WTC11 (cell line): ENCODE measurements at regions not wholly inside any gene's neighbourhood (a gene's known extent, or its start where the extent isn't known, plus 50 kb on each side); places are given as distances from the start of the nearest gene placed in this dataset.

Source experiments
- ATAC-seq: fragments of 200-7000 bp; cut with Tn5 transposase; 2 replicates; pipeline ENCODE4 v1.10.0; 2021; ENCODE audit warnings: mild to moderate bottlenecking, moderate library complexity
- CTCF ChIA-PET: fragments of 300-600 bp; sonication (Branson Sonifier 250); formaldehyde crosslinking; loops from one replicate; lab custom pipeline; 2021; ENCODE audit warnings: antibody characterized with exemption; lab: Charles Lee
- POLR2A ChIA-PET: fragments of 350-600 bp; sonication (Branson Sonifier 250); formaldehyde crosslinking; loops from one replicate; lab custom pipeline; 2021; ENCODE audit warnings: antibody characterized with exemption; lab: Charles Lee
- DNase-seq: peaks from one replicate; pipeline ENCODE4 v3.0.0; 2021; ENCODE audit warnings: low spot score
- H3K27ac Mint-ChIP-seq: 2 replicates; pipeline ENCODE4 v1.8.0; 2021; ENCODE audit warnings: mixed read lengths
- H3K27me3 Mint-ChIP-seq: 2 replicates; pipeline ENCODE4 v1.8.0; 2021; ENCODE audit warnings: low read depth, mild to moderate bottlenecking, moderate library complexity, mixed read lengths
- H3K36me3 Mint-ChIP-seq: 2 replicates; pipeline ENCODE4 v1.8.0; 2021; ENCODE audit warnings: mixed read lengths
- H3K4me1 Mint-ChIP-seq: 2 replicates; pipeline ENCODE4 v1.8.0; 2022; ENCODE audit warnings: mixed read lengths
- H3K4me3 Mint-ChIP-seq: 2 replicates; pipeline ENCODE4 v1.8.0; 2021; ENCODE audit warnings: mild to moderate bottlenecking, moderate library complexity, mixed read lengths
- H3K9me3 Mint-ChIP-seq: 2 replicates; pipeline ENCODE4 v1.8.0; 2021; ENCODE audit warnings: mixed read lengths
- AFF4 ChIP-seq: sonication (generic); formaldehyde crosslinking; IDR thresholded peaks from 2 replicates; pipeline ENCODE4 v1.8.1; 2023; ENCODE audit warnings: mild to moderate bottlenecking, missing genetic modification reagents, borderline replicate concordance
- ATF1 ChIP-seq: sonication (generic); formaldehyde crosslinking; IDR thresholded peaks from 2 replicates; pipeline ENCODE4 v1.8.1; 2023; ENCODE audit warnings: mild to moderate bottlenecking, moderate library complexity, missing genetic modification reagents
- ATF6 ChIP-seq: sonication (generic); formaldehyde crosslinking; IDR thresholded peaks from 2 replicates; pipeline ENCODE4 v1.8.1; 2023; ENCODE audit warnings: mild to moderate bottlenecking, missing genetic modification reagents
- CDX4 ChIP-seq: fragments of 250-450 bp; sonication (Bioruptor Pico); IDR thresholded peaks from 2 replicates; pipeline ENCODE4 v1.9.0; 2021; ENCODE audit warnings: moderate library complexity, mild to moderate bottlenecking, inconsistent platforms, borderline replicate concordance
- E2F4 ChIP-seq: sonication (generic); formaldehyde crosslinking; IDR thresholded peaks from 2 replicates; pipeline ENCODE4 v1.8.1; 2022; ENCODE audit warnings: low read depth, mild to moderate bottlenecking, moderate library complexity, missing genetic modification reagents, borderline replicate concordance
- GRHL2 ChIP-seq: fragments of 250-450 bp; sonication (Bioruptor Pico); IDR thresholded peaks from 2 replicates; pipeline ENCODE4 v1.8.0; 2022; ENCODE audit warnings: mild to moderate bottlenecking, moderate library complexity; ENCODE audit not compliant: insufficient replicate concordance, severe bottlenecking
- GTF2I ChIP-seq: fragments of 250-450 bp; sonication (Bioruptor Pico); conservative IDR thresholded peaks from 2 replicates; pipeline ENCODE4 v1.4.0; 2021; ENCODE audit warnings: mild to moderate bottlenecking
- HMGA2 ChIP-seq: fragments of 250-450 bp; sonication (Bioruptor Pico); IDR thresholded peaks from 2 replicates; pipeline ENCODE4 v1.4.0; 2021; ENCODE audit warnings: mild to moderate bottlenecking, moderate library complexity
- JUN ChIP-seq: sonication (generic); formaldehyde crosslinking; IDR thresholded peaks from 2 replicates; pipeline ENCODE4 v1.8.0; 2023; ENCODE audit warnings: mild to moderate bottlenecking, missing genetic modification reagents
- NFE2L1 ChIP-seq: sonication (generic); formaldehyde crosslinking; IDR thresholded peaks from 2 replicates; pipeline ENCODE4 v1.8.1; 2023; ENCODE audit warnings: missing genetic modification reagents
- NR3C1 ChIP-seq: sonication (generic); formaldehyde crosslinking; conservative IDR thresholded peaks from 2 replicates; pipeline ENCODE4 v1.8.1; 2023; ENCODE audit warnings: low read depth, mild to moderate bottlenecking, missing genetic modification reagents
- OVOL2 ChIP-seq: fragments of 250-450 bp; sonication (Bioruptor Pico); IDR thresholded peaks from 2 replicates; pipeline ENCODE4 v1.9.0; 2021; ENCODE audit warnings: mild to moderate bottlenecking, borderline replicate concordance
- TEAD1 ChIP-seq: sonication (generic); formaldehyde crosslinking; IDR thresholded peaks from 2 replicates; pipeline ENCODE4 v1.8.0; 2022; ENCODE audit warnings: mild to moderate bottlenecking, missing genetic modification reagents
- TP53 ChIP-seq: sonication (generic); formaldehyde crosslinking; IDR thresholded peaks from 2 replicates; pipeline ENCODE4 v1.8.1; 2023; ENCODE audit warnings: mild to moderate bottlenecking, missing genetic modification reagents
- ZNF281 ChIP-seq: sonication (generic); formaldehyde crosslinking; IDR thresholded peaks from 2 replicates; pipeline ENCODE4 v1.8.0; 2023; ENCODE audit warnings: mild to moderate bottlenecking, missing genetic modification reagents
- ZNF317 ChIP-seq: sonication (generic); formaldehyde crosslinking; IDR thresholded peaks from 2 replicates; pipeline ENCODE4 v1.8.1; 2023; ENCODE audit warnings: low read depth, mild to moderate bottlenecking, moderate library complexity, missing genetic modification reagents, borderline replicate concordance
- ZNF423 ChIP-seq: fragments of 250-450 bp; sonication (Bioruptor Pico); IDR thresholded peaks from 2 replicates; pipeline ENCODE4 v2.1.2; 2022; ENCODE audit warnings: mild to moderate bottlenecking, moderate library complexity
- ZNF512 ChIP-seq: sonication (generic); formaldehyde crosslinking; IDR thresholded peaks from 2 replicates; pipeline ENCODE4 v1.8.1; 2022; ENCODE audit warnings: missing genetic modification reagents, borderline replicate concordance

- ChIA-PET POLR2A (interaction anchor here (0.6 kb wide), 1 partner anchor 1237 kb away, joined by 4 read pairs; no protein-coding TSS in a partner anchor), CTCF (no interaction called here)
- no peak overlapping the region for H3K27ac Mint-ChIP-seq
- DNase-seq (no peak), ATAC-seq (no peak)
- H3K36me3 Mint-ChIP-seq, result peaks cover 15% of the 10 kb centered on the region
- H3K4me1 Mint-ChIP-seq, result peaks cover 11% of the 10 kb centered on the region
- H3K9me3 Mint-ChIP-seq, result peaks cover 16% of the 10 kb centered on the region
- no peaks in the 10 kb centered on the region for H3K27me3 Mint-ChIP-seq
- no peak overlapping the region for H3K4me3 Mint-ChIP-seq
- no peak for TF ChIP-seq ZNF281 (CRISPR knock-in tag)
- no peak for TF ChIP-seq NFE2L1 (CRISPR knock-in tag)
- TF ChIP-seq ATF6 (CRISPR knock-in tag), result no peak
- TF ChIP-seq OVOL2 (CRISPR knock-in tag), result no peak
- no peak for TF ChIP-seq TP53 (CRISPR knock-in tag)
- no peak for TF ChIP-seq CDX4 (CRISPR knock-in tag)
These were observed 256.4 kb upstream of the TCF4 start for GRCh38 chr18:55844382-55844781.

- ChIA-PET POLR2A (no interaction called here), CTCF (no interaction called here)
- no peak overlapping the region for H3K27ac Mint-ChIP-seq
These were observed 253.3 kb upstream of the TCF4 start for GRCh38 chr18:55841314-55841713.

GRCh38 chr18:55840601-55841170, 252.7 kb upstream of the TCF4 start:
- Mint-ChIP-seq H3K9me3 (peaks cover 18% of the 10 kb centered on the region), H3K27me3 (no peaks in the 10 kb centered on the region), H3K27ac (no peak overlapping the region), H3K4me1 (peaks cover 11% of the 10 kb centered on the region), H3K4me3 (no peak overlapping the region), H3K36me3 (peaks cover 16% of the 10 kb centered on the region)
- POLR2A ChIA-PET, result no interaction called here
- no peak for ATAC-seq
- CTCF ChIA-PET, result no interaction called here
- no peak for DNase-seq
- TF ChIP-seq NR3C1 (CRISPR knock-in tag), result no peak
- TF ChIP-seq TEAD1 (CRISPR knock-in tag), result no peak
- no peak for TF ChIP-seq HMGA2 (CRISPR knock-in tag)
- TF ChIP-seq ATF1, result no peak
- no peak for TF ChIP-seq ZNF423
- no peak for TF ChIP-seq E2F4 (CRISPR knock-in tag)
- TF ChIP-seq AFF4, result no peak
- no peak for TF ChIP-seq ZNF512
- no peak for TF ChIP-seq GTF2I
- no peak for TF ChIP-seq NFE2L1 (CRISPR knock-in tag)
- TF ChIP-seq CDX4 (CRISPR knock-in tag), result no peak

More at GRCh38 chr18:55841314-55841713, 253.3 kb upstream of the TCF4 start:
- H3K4me1 Mint-ChIP-seq, result peaks cover 11% of the 10 kb centered on the region
- peaks cover 18% of the 10 kb centered on the region for H3K9me3 Mint-ChIP-seq
- peaks cover 16% of the 10 kb centered on the region for H3K36me3 Mint-ChIP-seq
- ATAC-seq (no peak), DNase-seq (no peak)
- H3K4me3 Mint-ChIP-seq, result no peak overlapping the region
- no peaks in the 10 kb centered on the region for H3K27me3 Mint-ChIP-seq
- TF ChIP-seq JUN, result no peak
- TF ChIP-seq ZNF317 (CRISPR knock-in tag), result no peak
- TF ChIP-seq GRHL2 (CRISPR knock-in tag), result no peak
